Calu3 (cell line): ENCODE measurements at regions not wholly inside any gene's neighbourhood (a gene's known extent, or its start where the extent isn't known, plus 50 kb on each side); places are given as distances from the start of the nearest gene placed in this dataset.

Source experiments
- BruUV-seq: library from RNA; stranded (reverse); fragments of 400-500 nt; replicated peaks from 2 replicates; lab custom pipeline; 2021; lab: Mats Ljungman, UMichigan
- CTCF ChIA-PET: fragments of 300-600 bp; sonication (Branson Sonifier 250); formaldehyde crosslinking; loops from one replicate; lab custom pipeline; 2022; ENCODE audit warnings: antibody characterized with exemption; lab: Charles Lee
- DNase-seq: peaks from one replicate; pipeline ENCODE4 v3.0.0; 2022
- H3K27ac Mint-ChIP-seq: one replicate; pipeline ENCODE4 v1.8.0; 2022; ENCODE audit warnings: mixed read lengths; ENCODE audit not compliant: unreplicated experiment
- H3K27me3 Mint-ChIP-seq: one replicate; pipeline ENCODE4 v1.8.0; 2022; ENCODE audit warnings: mixed read lengths; ENCODE audit not compliant: unreplicated experiment
- H3K36me3 Mint-ChIP-seq: one replicate; pipeline ENCODE4 v1.8.0; 2022; ENCODE audit warnings: mild to moderate bottlenecking, moderate library complexity, mixed read lengths; ENCODE audit not compliant: insufficient read depth, unreplicated experiment
- H3K4me1 Mint-ChIP-seq: one replicate; pipeline ENCODE4 v1.8.0; 2022; ENCODE audit warnings: mild to moderate bottlenecking, low read depth, mixed read lengths; ENCODE audit not compliant: unreplicated experiment
- H3K4me3 Mint-ChIP-seq: one replicate; pipeline ENCODE4 v1.8.0; 2022; ENCODE audit warnings: mild to moderate bottlenecking, low read depth, moderate library complexity, mixed read lengths; ENCODE audit not compliant: unreplicated experiment
- H3K9me3 Mint-ChIP-seq: one replicate; pipeline ENCODE4 v1.8.0; 2022; ENCODE audit warnings: low read depth, mixed read lengths; ENCODE audit not compliant: unreplicated experiment
- CTCF ChIP-seq: fragments of 200-600 bp; IDR thresholded peaks from one replicate; pipeline ENCODE4 v1.8.0; 2022; ENCODE audit warnings: antibody characterized with exemption; ENCODE audit not compliant: unreplicated experiment
- intact Hi-C: fragments of 100-400 bp; cut with micrococcal nuclease; formaldehyde crosslinking; loops from one replicate; pipeline ENCODE4 v1.10.0; 2022; ENCODE audit not compliant: unreplicated experiment

DNA sequence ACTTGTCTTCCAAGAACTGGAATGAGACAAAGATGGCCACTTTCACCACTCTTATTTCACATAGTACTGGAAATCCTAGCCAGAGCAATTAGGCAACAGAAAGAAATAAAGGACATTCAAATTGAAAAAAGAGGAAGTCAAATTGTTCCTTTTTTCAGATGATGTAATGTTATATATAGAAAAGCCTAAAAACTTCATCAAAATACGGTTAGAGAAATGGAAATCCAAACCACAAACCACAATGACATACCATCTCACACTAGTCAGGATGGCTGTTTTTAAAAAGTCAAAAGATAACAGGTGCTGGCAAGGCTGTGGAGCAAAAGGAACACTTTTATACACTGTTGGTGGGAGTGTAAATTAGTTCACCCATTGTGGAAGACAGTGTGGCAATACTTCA is 113.3 kb upstream of the SPRY2 start:
- no peak overlapping the region for H3K27ac Mint-ChIP-seq
- H3K27me3 Mint-ChIP-seq: no peaks in the 10 kb centered on the region
- H3K4me1 Mint-ChIP-seq: no peaks in the 10 kb centered on the region
- intact Hi-C loops: no loop called here
- no peak for DNase-seq
- no peak for TF ChIP-seq CTCF
- BruUV-seq: no TSS peak
- CTCF ChIA-PET: no interaction called here
- H3K4me3 Mint-ChIP-seq: no peak overlapping the region
- no peaks in the 10 kb centered on the region for H3K36me3 Mint-ChIP-seq
- H3K9me3 Mint-ChIP-seq: no peaks in the 10 kb centered on the region

DNA sequence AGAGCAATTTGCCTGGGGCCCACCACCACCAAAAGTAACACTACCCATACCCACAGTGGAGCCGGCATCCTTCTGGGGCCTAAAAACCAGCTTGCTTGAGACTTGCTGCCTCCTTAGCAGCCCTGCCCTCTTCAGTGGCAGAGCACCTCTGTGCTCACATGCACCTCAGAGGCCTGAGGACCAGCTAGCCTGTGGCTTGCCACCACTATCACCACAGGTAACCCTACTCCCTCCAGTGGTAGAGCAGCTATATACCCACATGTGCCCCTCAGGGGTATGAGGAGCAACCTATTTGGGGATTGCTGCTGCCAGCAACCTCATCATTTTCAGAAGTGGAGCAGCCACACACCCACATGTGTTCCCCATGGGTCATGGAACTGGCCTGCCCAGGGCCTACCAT is 111.4 kb upstream of the SPRY2 start:
- TF ChIP-seq CTCF: no peak
- DNase-seq: no peak
- no peaks in the 10 kb centered on the region for H3K27me3 Mint-ChIP-seq
- H3K4me1 Mint-ChIP-seq: no peaks in the 10 kb centered on the region
- BruUV-seq: no TSS peak
- intact Hi-C loops: no loop called here
- CTCF ChIA-PET: no interaction called here
- no peaks in the 10 kb centered on the region for H3K9me3 Mint-ChIP-seq
- no peak overlapping the region for H3K4me3 Mint-ChIP-seq
- no peaks in the 10 kb centered on the region for H3K36me3 Mint-ChIP-seq
- H3K27ac Mint-ChIP-seq: no peak overlapping the region

DNA sequence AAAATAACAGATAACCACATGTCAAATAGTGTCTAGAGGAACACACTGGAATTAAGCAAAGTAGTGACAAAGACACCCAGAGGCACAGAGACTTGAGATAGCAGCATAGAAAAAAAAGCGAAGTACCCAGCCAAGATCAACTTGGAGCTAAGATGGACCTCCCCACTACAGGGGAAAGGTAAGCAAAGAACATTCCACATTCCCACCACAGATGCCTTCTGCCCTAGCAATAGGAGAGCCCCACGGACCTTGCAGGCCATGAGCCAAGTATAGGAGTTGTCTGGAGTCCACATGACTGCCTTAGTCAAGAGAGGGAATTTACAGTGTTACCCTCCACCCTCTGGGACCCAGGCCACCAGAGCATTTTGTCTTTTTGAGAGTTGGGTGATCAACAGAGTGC is 110.7 kb upstream of the SPRY2 start:
- CTCF ChIA-PET: no interaction called here
- no TSS peak for BruUV-seq
- no peaks in the 10 kb centered on the region for H3K36me3 Mint-ChIP-seq
- no peak for DNase-seq
- no peak overlapping the region for H3K27ac Mint-ChIP-seq
- no peak overlapping the region for H3K4me3 Mint-ChIP-seq
- no peaks in the 10 kb centered on the region for H3K4me1 Mint-ChIP-seq
- no peaks in the 10 kb centered on the region for H3K27me3 Mint-ChIP-seq
- no peaks in the 10 kb centered on the region for H3K9me3 Mint-ChIP-seq
- intact Hi-C loops: no loop called here
- TF ChIP-seq CTCF: no peak

DNA sequence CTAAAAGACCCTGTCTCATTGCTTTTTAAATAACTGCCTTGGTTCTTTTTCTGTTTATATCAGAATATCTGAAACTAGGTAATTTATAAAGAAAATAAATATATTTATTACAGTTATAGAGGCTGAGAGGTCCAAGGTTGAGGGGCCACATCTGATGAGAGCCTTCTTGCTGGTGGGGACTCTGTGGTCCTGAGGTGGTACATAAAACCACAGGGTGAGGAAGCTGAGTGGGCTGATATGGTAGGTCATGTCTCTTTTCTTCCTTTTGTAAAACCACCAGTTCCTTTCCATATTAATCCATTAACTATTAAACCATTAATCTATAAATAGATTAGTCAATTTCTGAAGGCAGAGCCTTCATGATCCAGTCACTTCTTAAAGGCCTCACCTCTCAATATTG is 109.5 kb upstream of the SPRY2 start:
- TF ChIP-seq CTCF: no peak
- intact Hi-C loops: no loop called here
- Mint-ChIP-seq H3K4me3 (no peak overlapping the region), H3K4me1 (no peaks in the 10 kb centered on the region), H3K27me3 (no peaks in the 10 kb centered on the region), H3K27ac (no peak overlapping the region), H3K36me3 (no peaks in the 10 kb centered on the region), H3K9me3 (no peaks in the 10 kb centered on the region)
- CTCF ChIA-PET: no interaction called here
- BruUV-seq: no TSS peak
- DNase-seq: no peak

- CTCF ChIA-PET: no interaction called here
- H3K4me3 Mint-ChIP-seq: no peak overlapping the region
- intact Hi-C loops: no loop called here
These were observed 107.8 kb upstream of the SPRY2 start for GRCh38 chr13:80448725-80449124.

More at GRCh38 chr13:80448725-80449124, 107.8 kb upstream of the SPRY2 start:
- Mint-ChIP-seq H3K27ac (no peak overlapping the region), H3K9me3 (no peaks in the 10 kb centered on the region), H3K36me3 (no peaks in the 10 kb centered on the region), H3K27me3 (no peaks in the 10 kb centered on the region), H3K4me1 (no peaks in the 10 kb centered on the region)
- no TSS peak for BruUV-seq
- no peak for DNase-seq
- TF ChIP-seq CTCF: no peak
